Erythroblast (primary cell): ENCODE measurements at regions not wholly inside any gene's neighbourhood (a gene's known extent, or its start where the extent isn't known, plus 50 kb on each side); places are given as distances from the start of the nearest gene placed in this dataset.

Experiments
- GATA1 ChIP-seq: IDR thresholded peaks from 2 replicates; pipeline ENCODE4 v1.6.1; 2011; ENCODE audit warnings: low read depth, mild to moderate bottlenecking, control low read depth, low read length, moderate library complexity
- POLR2A ChIP-seq: IDR thresholded peaks from 2 replicates; pipeline ENCODE4 v1.6.1; 2011; ENCODE audit warnings: mild to moderate bottlenecking, low read length

DNA sequence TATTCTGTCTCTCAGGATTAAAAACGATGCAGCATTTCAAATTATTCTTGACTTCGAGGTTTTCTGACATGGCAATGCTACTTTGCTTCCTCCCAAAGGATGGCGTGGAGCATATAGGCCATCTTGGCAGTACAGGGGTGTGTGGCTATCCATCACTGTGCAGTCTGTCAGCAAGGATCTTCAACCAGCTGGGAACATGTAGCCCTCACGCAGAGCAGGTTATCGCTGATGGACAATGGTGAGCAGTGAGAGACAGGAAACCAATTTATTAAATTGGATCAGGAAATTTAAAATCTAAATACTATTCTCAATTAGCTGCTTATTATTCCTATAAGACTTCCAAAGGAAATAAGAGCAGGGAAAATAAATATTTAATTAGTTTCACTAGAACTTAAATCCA lies 615.3 kb downstream of the OTOL1 start:
- TF ChIP-seq POLR2A: no peak
- TF ChIP-seq GATA1: no peak
